Psoas muscle (tissue), 7 donors: ENCODE measurements at regions not wholly inside any gene's neighbourhood (a gene's known extent, or its start where the extent isn't known, plus 50 kb on each side); places are given as distances from the start of the nearest gene placed in this dataset.

Experiments used
- ATAC-seq, 4 donors: fragments of 200-7000 bp; cut with Tn5 transposase; one replicate each; pipeline ENCODE4 v1.9.1; 2020; ENCODE audit warnings: moderate library complexity in 3 of 4, mild to moderate bottlenecking in 2 of 4
- DNase-seq, 2 donors: peaks; one replicate each; pipeline ENCODE4 v3.0.0-alpha.2; 2020
- H3K27ac ChIP-seq: fragments of 200-600 bp; one replicate; pipeline ENCODE4 v1.8.0; 2022
- H3K27me3 ChIP-seq, 3 donors: fragments of 200-600 bp in 1 of 3; one replicate each; pipeline versions ENCODE4 v1.6.1 to v1.8.0; 2013 to 2022; ENCODE audit warnings: low read length in 2 of 3, mild to moderate bottlenecking in 2 of 3, moderate library complexity in 1 of 3; ENCODE audit not compliant: insufficient read depth in 3 of 3
- H3K36me3 ChIP-seq, 2 donors: fragments of 200-600 bp in 1 of 2; one replicate each; pipeline versions ENCODE4 v1.6.1 to v1.8.0; 2013 to 2022; ENCODE audit warnings: low read depth in 1 of 2, mild to moderate bottlenecking in 1 of 2, moderate library complexity in 1 of 2; ENCODE audit not compliant: insufficient read depth in 1 of 2
- H3K4me1 ChIP-seq: fragments of 200-600 bp; one replicate; pipeline ENCODE4 v1.8.0; 2022
- H3K4me3 ChIP-seq: fragments of 200-600 bp; one replicate; pipeline ENCODE4 v1.8.0; 2022; ENCODE audit warnings: mild to moderate bottlenecking
- H3K9me3 ChIP-seq: fragments of 200-600 bp; one replicate; pipeline ENCODE4 v1.8.0; 2022
- WGBS, 3 donors: extraction: QIAGEN DNeasy Blood & Tissue Kit; methylation state at CpG; one replicate each; pipeline versions ENCODE4 v1.1.6 to v1.1.7; 2013; 5-methylcytosine and 5-hydroxymethylcytosine counted together
- intact Hi-C, 2 donors: fragments of 100-400 bp; cut with DNase I; formaldehyde crosslinking; loops; one replicate each; pipeline versions ENCODE4 v1.11.0 to v1.14.2; 2022
- TF ChIP-seq, protein P1 (sequence below): fragments of 200-600 bp; IDR thresholded peaks from one replicate; pipeline ENCODE4 v1.8.0; 2022; ENCODE audit warnings: antibody characterized with exemption
- donor health status: healthy with polysubstance abuse.
- donor health status: DM: no; HTN: no; CAD: no; lungs with moderate emphysema.
- donor health status: Bipolar disorder and iron deficiency.
- donor health status: healthy.
- donor health status: DM: yes; HTN: yes; CAD: no.
- donor health status: DM: no; HTN: no; CAD: no.
- donor health status: DM: yes; HTN: yes; CAD: no.

DNA sequence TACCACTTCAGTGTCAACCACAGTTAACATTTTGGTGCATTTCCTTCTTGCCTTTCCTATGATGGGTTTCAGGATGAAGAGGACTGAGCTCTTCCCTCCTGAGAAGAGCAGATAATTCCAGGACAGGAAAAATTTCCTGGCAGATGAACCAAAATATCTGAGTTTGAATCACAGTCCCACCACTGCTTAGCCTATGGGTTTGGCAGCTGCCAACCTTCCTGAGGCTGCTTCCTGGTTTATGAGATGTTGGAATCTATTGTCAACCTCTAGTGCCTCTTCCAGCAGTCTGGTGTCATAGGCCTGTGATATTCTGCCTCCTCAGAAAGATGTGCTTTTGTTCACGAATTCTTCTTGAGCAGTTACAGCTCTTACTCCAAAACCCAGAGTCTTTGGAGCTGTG is 197.4 kb upstream of the FRMD6 start:
- 86 to 93% (median 87%) methylated on average over 1 of the region's 1 CpG for WGBS, 3 donors
- ATAC-seq, result no peak
- H3K36me3 ChIP-seq, result no peaks in the 10 kb centered on the region
- H3K4me3 ChIP-seq, result no peak overlapping the region
- peaks cover 0 to 4% (median 0%) of the 10 kb centered on the region in 3 donors for H3K27me3 ChIP-seq
- TF ChIP-seq, protein P1, sequence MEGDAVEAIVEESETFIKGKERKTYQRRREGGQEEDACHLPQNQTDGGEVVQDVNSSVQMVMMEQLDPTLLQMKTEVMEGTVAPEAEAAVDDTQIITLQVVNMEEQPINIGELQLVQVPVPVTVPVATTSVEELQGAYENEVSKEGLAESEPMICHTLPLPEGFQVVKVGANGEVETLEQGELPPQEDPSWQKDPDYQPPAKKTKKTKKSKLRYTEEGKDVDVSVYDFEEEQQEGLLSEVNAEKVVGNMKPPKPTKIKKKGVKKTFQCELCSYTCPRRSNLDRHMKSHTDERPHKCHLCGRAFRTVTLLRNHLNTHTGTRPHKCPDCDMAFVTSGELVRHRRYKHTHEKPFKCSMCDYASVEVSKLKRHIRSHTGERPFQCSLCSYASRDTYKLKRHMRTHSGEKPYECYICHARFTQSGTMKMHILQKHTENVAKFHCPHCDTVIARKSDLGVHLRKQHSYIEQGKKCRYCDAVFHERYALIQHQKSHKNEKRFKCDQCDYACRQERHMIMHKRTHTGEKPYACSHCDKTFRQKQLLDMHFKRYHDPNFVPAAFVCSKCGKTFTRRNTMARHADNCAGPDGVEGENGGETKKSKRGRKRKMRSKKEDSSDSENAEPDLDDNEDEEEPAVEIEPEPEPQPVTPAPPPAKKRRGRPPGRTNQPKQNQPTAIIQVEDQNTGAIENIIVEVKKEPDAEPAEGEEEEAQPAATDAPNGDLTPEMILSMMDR, result no peak
- intact Hi-C loops, result no loop called here
- no peak for DNase-seq
- H3K27ac ChIP-seq, result no peak overlapping the region
- H3K9me3 ChIP-seq, result no peaks in the 10 kb centered on the region
- no peaks in the 10 kb centered on the region for H3K4me1 ChIP-seq

DNA sequence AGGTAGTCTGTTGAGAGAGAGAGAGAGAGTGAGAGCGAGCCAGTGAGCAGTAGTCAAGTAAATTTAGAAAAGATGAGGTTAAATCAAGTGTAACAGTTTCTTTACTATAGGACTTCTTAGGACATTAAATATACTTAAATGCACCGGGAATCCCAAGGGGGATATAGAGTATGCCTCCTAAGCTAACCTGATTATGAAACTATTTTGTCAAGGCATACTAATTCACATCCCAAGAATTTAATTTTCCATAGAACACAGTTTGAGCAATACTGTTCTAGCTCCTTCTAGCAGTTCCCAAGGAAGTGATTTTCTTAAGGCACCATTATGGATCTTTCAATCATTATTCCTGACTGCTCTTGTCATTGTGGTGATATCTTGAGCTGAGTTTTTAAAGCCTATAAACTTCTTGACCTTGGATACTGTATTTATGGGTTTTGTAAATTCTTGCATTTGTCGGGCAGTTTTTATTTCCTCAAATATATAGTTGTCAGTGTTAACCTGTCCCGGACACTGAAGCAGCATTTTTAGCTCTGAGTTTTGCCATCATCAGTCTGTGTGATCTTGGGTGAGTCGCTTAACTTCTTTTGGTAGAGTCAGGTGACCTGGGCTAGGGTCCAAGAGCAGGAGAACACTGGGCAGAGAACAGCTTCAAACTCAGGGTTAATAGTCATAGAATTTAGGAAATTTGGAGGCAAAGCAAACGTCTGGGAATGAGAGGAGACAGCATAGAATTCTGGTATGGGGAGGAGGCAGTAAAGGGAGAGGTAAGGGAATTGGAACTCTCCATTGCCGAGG is 196.5 kb upstream of the FRMD6 start:
- TF ChIP-seq, protein P1, result no peak
- H3K36me3 ChIP-seq, result no peaks in the 10 kb centered on the region
- intact Hi-C loops, result no loop called here
- ATAC-seq (no peak), DNase-seq (no peak)
- no peaks in the 10 kb centered on the region for H3K9me3 ChIP-seq
- no peaks in the 10 kb centered on the region for H3K4me1 ChIP-seq
- H3K27ac ChIP-seq, result no peak overlapping the region
- peaks cover 0 to 4% (median 0%) of the 10 kb centered on the region in 3 donors for H3K27me3 ChIP-seq
- H3K4me3 ChIP-seq, result no peak overlapping the region
- 84 to 85% (median 84%) methylated on average over 7 of the region's 7 CpGs for WGBS, 3 donors

DNA sequence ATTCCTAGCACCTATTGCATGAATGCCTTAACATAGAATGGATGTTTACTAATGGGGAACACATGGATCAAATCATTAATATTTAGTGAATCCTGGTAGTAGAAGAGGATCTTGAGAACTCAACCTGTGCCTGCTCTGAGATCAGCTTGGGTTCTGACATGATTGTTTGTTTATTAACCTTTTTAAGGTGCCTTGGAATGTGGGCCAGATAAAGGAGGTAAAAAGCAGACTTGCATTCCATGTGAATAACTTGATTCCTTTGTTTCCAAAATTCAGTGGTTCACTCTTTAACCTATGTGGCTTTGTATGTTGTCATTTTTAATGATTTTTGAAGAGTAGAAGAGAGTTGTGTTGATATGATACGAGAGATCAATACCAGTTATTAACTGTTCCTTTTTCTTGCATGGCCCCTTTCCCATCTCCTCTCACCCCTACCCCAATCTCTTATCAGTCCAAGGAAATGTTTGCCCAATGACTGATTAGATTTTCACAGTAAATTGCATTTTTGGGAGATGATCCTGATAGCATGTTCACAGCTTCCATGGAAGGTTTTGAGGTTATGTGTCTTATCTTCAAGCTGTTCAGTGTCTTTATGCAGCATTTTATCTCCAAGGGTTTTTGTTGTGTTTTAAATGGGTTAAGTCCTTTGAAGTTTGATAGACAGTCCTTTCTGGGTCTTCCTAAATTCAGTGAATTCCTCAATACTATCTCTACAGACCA is 193.7 kb upstream of the FRMD6 start:
- TF ChIP-seq, protein P1, result no peak
- Histone ChIP-seq H3K27ac (no peak overlapping the region), H3K27me3 (no peaks in the 10 kb centered on the region), H3K4me1 (no peaks in the 10 kb centered on the region), H3K4me3 (no peak overlapping the region), H3K9me3 (no peaks in the 10 kb centered on the region), H3K36me3 (no peaks in the 10 kb centered on the region)
- 0 to 94% (median 44%) methylated on average over 1 of the region's 1 CpG for WGBS, 3 donors
- DNase-seq (no peak), ATAC-seq (no peak)
- intact Hi-C loops, result no loop called here

DNA sequence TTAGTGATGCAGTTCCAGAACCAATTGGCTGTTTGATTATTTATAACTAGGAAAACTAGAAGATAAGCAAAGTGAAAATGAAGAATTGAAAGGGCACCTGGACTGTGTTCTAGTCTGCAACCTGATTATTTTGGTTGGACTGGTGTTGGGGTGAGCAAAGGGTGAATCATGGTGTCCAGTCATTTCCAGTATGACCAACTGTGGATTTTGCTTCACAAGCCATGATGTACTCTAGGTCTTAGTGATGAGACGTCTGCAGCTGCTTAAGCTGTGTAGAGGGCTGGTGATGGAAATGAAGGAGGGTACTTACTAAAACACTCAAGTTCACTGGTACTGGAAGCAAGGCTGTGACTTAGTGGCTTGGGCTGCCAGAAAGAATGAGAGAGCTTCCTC is 193.2 kb upstream of the FRMD6 start:
- no peaks in the 10 kb centered on the region for H3K9me3 ChIP-seq
- 80 to 89% (median 83%) methylated on average over 1 of the region's 1 CpG for WGBS, 3 donors

More for the DNA sequence above, 193.2 kb upstream of the FRMD6 start:
- Histone ChIP-seq H3K27ac (no peak overlapping the region), H3K4me1 (no peaks in the 10 kb centered on the region), H3K36me3 (no peaks in the 10 kb centered on the region), H3K27me3 (no peaks in the 10 kb centered on the region), H3K4me3 (no peak overlapping the region)
- DNase-seq (no peak), ATAC-seq (no peak)
- TF ChIP-seq, protein P1, result no peak
- intact Hi-C loops, result no loop called here
